DND-41 (cell line): ENCODE measurements at regions not wholly inside any gene's neighbourhood (a gene's known extent, or its start where the extent isn't known, plus 50 kb on each side); places are given as distances from the start of the nearest gene placed in this dataset.

ENCODE experiments used
- ATAC-seq: fragments of 200-7000 bp; cut with Tn5 transposase; 3 replicates; pipeline ENCODE4 v1.9.1; 2021; ENCODE audit warnings: low read depth; ENCODE audit not compliant: insufficient read depth
- DNase-seq: peaks from one replicate; pipeline ENCODE4 v3.0.0-alpha.2; 2020
- H2AFZ ChIP-seq: 2 replicates; pipeline ENCODE4 v1.6.0; 2012; ENCODE audit warnings: low read depth, low read length
- H3K27ac ChIP-seq: 2 replicates; pipeline ENCODE4 v1.5.1; 2012; ENCODE audit warnings: low read length, inconsistent platforms
- H3K27me3 ChIP-seq: fragments of 200-600 bp; sonication (generic); 2 replicates; pipeline ENCODE4 v1.6.0; 2012; ENCODE audit warnings: low read length, mild to moderate bottlenecking, inconsistent platforms; ENCODE audit not compliant: insufficient read depth, poor library complexity
- H3K36me3 ChIP-seq: 2 replicates; pipeline ENCODE4 v1.5.1; 2012; ENCODE audit warnings: low read length, inconsistent platforms; ENCODE audit not compliant: insufficient read depth
- H3K4me1 ChIP-seq: 2 replicates; pipeline ENCODE4 v1.5.1; 2012; ENCODE audit warnings: mild to moderate bottlenecking, low read length; ENCODE audit not compliant: insufficient read depth
- H3K4me2 ChIP-seq: 2 replicates; pipeline ENCODE4 v1.6.0; 2012; ENCODE audit warnings: mild to moderate bottlenecking, moderate library complexity, low read length, inconsistent platforms; ENCODE audit not compliant: insufficient read depth
- H3K4me3 ChIP-seq, 2 experiments: fragments of 200-600 bp in 1 of 2; shearing (Covaris generic) in 1 of 2; 2 replicates each; pipeline ENCODE4 v1.5.1; 2012 to 2016; ENCODE audit warnings: inconsistent platforms in 2 of 2, low read length in 2 of 2, mild to moderate bottlenecking in 2 of 2, low read depth in 1 of 2, moderate library complexity in 1 of 2
- H3K79me2 ChIP-seq: 2 replicates; pipeline ENCODE4 v1.6.0; 2012; ENCODE audit warnings: low read length, inconsistent platforms; ENCODE audit not compliant: insufficient read depth
- H3K9ac ChIP-seq: 2 replicates; pipeline ENCODE4 v1.6.0; 2012; ENCODE audit warnings: low read depth, mild to moderate bottlenecking, inconsistent platforms, low read length, moderate library complexity
- H3K9me3 ChIP-seq: 2 replicates; pipeline ENCODE4 v1.5.1; 2012; ENCODE audit warnings: low read length, moderate library complexity, mild to moderate bottlenecking, inconsistent platforms; ENCODE audit not compliant: insufficient read depth, severe bottlenecking
- H4K20me1 ChIP-seq: 2 replicates; pipeline ENCODE4 v1.6.0; 2012; ENCODE audit warnings: low read length; ENCODE audit not compliant: insufficient read depth
- CTCF ChIP-seq: IDR thresholded peaks from 2 replicates; pipeline ENCODE4 v1.5.1; 2012; ENCODE audit warnings: borderline replicate concordance, low read length, moderate library complexity, mild to moderate bottlenecking; ENCODE audit not compliant: poor library complexity, severe bottlenecking; ENCODE audit errors: extremely low read depth
- EZH2 ChIP-seq: IDR thresholded peaks from 3 replicates; pipeline ENCODE4 v1.6.1; 2012; ENCODE audit warnings: borderline replicate concordance, low read depth, mild to moderate bottlenecking, moderate library complexity, low read length, inconsistent platforms; ENCODE audit not compliant: severe bottlenecking

GRCh38 chr16:11440657-11441012, 95.4 kb downstream of the RMI2 start:
- H3K36me3 ChIP-seq = no peaks in the 10 kb centered on the region
- no peak overlapping the region for H3K27ac ChIP-seq
- DNase-seq (no peak), ATAC-seq (no peak)
- H3K9me3 ChIP-seq = peaks cover 9% of the 10 kb centered on the region
- H3K79me2 ChIP-seq = no peaks in the 10 kb centered on the region
- no peaks in the 10 kb centered on the region for H4K20me1 ChIP-seq
- TF ChIP-seq EZH2 (no peak), CTCF (no peak)
- no peak overlapping the region for H3K4me3 ChIP-seq
- H3K27me3 ChIP-seq = no peaks in the 10 kb centered on the region
- no peak overlapping the region for H3K4me2 ChIP-seq
- H2AFZ ChIP-seq = no peak overlapping the region
- no peak overlapping the region for H3K9ac ChIP-seq
- no peaks in the 10 kb centered on the region for H3K4me1 ChIP-seq

- H4K20me1 ChIP-seq = no peaks in the 10 kb centered on the region; the same call in 1 of the 2 replicates
- H3K9ac ChIP-seq = no peak overlapping the region
- DNase-seq = no peak
- no peaks in the 10 kb centered on the region for H3K27me3 ChIP-seq
- no peak overlapping the region for H3K4me2 ChIP-seq
- ATAC-seq = no peak
- no peaks in the 10 kb centered on the region for H3K36me3 ChIP-seq
- H3K4me3 ChIP-seq = no peak overlapping the region
- H3K4me1 ChIP-seq = no peaks in the 10 kb centered on the region
- peaks cover 1% of the 10 kb centered on the region for H3K9me3 ChIP-seq
- TF ChIP-seq EZH2 (no peak), CTCF (no peak)
- no peak overlapping the region for H3K27ac ChIP-seq
- no peaks in the 10 kb centered on the region for H3K79me2 ChIP-seq
- no peak overlapping the region for H2AFZ ChIP-seq
These were observed 100.2 kb downstream of the RMI2 start for GRCh38 chr16:11445486-11445885.

DNA sequence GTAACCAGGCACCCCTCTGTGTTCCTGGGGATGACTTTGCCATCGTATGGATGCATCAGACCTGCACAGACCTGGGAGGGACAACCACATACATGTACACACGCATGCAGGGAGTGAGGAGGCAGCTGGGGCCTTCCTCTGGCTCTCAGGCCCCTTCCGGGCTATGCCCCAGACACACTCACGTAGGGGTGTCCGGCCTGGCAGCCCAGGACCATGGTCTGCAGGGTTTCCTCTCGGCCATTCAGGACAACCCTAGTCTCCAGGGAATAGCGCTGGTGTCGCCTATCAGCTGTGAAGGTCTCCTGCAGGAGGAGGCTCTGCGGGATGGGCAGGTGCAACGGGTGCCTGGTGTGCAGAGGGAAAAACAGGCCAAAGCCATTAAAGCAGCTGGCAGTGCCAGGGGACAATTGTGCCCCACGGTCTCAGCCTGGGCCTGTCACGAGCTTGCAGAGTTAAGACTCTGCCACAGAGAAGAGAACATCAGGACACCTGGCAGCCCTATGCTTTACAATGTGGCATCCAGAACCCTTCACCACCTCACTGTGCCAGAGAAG, 101.4 kb downstream of the RMI2 start:
- H3K4me2 ChIP-seq = no peak overlapping the region
- DNase-seq = no peak
- no peaks in the 10 kb centered on the region for H3K27me3 ChIP-seq
- no peak for TF ChIP-seq CTCF
- TF ChIP-seq EZH2 = no peak
- no peak overlapping the region for H3K9ac ChIP-seq
- H2AFZ ChIP-seq = no peak overlapping the region
- no peak for ATAC-seq
- no peaks in the 10 kb centered on the region for H3K36me3 ChIP-seq
- H3K4me1 ChIP-seq = no peaks in the 10 kb centered on the region
- no peaks in the 10 kb centered on the region; the same call in 1 of the 2 replicates for H4K20me1 ChIP-seq
- no peak overlapping the region for H3K4me3 ChIP-seq
- no peaks in the 10 kb centered on the region for H3K9me3 ChIP-seq
- no peaks in the 10 kb centered on the region for H3K79me2 ChIP-seq
- H3K27ac ChIP-seq = no peak overlapping the region

- no peaks in the 10 kb centered on the region; the same call in 1 of the 2 replicates for H4K20me1 ChIP-seq
- no peak overlapping the region for H3K4me2 ChIP-seq
- no peak overlapping the region for H2AFZ ChIP-seq
- no peaks in the 10 kb centered on the region for H3K4me1 ChIP-seq
- H3K27ac ChIP-seq = no peak overlapping the region
- no peak overlapping the region for H3K9ac ChIP-seq
- no peak for ATAC-seq
- no peaks in the 10 kb centered on the region for H3K9me3 ChIP-seq
- no peaks in the 10 kb centered on the region for H3K27me3 ChIP-seq
- no peak for TF ChIP-seq CTCF
- TF ChIP-seq EZH2 = no peak
- H3K79me2 ChIP-seq = no peaks in the 10 kb centered on the region
- DNase-seq = no peak
- no peaks in the 10 kb centered on the region for H3K36me3 ChIP-seq
- H3K4me3 ChIP-seq = no peak overlapping the region
These were observed 102.0 kb downstream of the RMI2 start for GRCh38 chr16:11447272-11447671.
